ENCODE measurements at regions not wholly inside any gene's neighbourhood (a gene's known extent, or its start where the extent isn't known, plus 50 kb on each side); places are given as distances from the start of the nearest gene placed in this dataset.
"Not testable (repeated sequence)": the region's sequence is repeated elsewhere in the genome, so short reads cannot be mapped to it uniquely, and the experiment has no call there.

DNA sequence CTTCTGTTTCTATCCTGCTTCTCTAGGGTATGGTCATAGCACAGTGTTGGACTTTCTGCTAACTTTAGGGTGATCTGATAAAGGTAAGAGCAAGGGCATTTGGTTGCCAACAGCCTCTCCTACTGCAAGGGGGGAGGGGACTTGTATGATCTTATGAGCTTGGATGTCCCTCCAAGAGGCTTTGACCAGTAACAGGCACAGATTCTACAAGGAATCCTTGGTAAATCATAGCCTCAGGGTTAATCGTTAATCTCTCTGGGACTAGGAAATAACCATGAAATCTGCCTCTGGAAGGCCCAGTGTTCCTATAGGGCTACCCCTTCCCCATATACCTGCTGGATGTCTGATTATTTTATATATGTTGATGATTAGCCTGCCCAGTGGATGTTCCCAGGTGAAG is 134.8 kb upstream of the TNFSF4 start:
- Histone ChIP-seq H3K27me3 (no peaks in the 10 kb centered on the region), H3K27ac (no peak overlapping the region), H3K4me3 (no peak overlapping the region), H3K36me3 (no peaks in the 10 kb centered on the region), H3K9me3 (no peaks in the 10 kb centered on the region), H3K4me1 (no peaks in the 10 kb centered on the region)
- DNase-seq (ENCODE audit: low spot score in 2 of 2): no peak
- intact Hi-C loops (cut with DNase I; ENCODE audit: low total_unique reads): no loop called here
- TF ChIP-seq, protein P1, sequence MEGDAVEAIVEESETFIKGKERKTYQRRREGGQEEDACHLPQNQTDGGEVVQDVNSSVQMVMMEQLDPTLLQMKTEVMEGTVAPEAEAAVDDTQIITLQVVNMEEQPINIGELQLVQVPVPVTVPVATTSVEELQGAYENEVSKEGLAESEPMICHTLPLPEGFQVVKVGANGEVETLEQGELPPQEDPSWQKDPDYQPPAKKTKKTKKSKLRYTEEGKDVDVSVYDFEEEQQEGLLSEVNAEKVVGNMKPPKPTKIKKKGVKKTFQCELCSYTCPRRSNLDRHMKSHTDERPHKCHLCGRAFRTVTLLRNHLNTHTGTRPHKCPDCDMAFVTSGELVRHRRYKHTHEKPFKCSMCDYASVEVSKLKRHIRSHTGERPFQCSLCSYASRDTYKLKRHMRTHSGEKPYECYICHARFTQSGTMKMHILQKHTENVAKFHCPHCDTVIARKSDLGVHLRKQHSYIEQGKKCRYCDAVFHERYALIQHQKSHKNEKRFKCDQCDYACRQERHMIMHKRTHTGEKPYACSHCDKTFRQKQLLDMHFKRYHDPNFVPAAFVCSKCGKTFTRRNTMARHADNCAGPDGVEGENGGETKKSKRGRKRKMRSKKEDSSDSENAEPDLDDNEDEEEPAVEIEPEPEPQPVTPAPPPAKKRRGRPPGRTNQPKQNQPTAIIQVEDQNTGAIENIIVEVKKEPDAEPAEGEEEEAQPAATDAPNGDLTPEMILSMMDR (IDR thresholded peaks at IDR 0.05): no peak
- TF ChIP-seq POLR2AphosphoS5 (IDR thresholded peaks at IDR 0.05) (no peak), POLR2A (IDR thresholded peaks at IDR 0.05) (no peak)

GRCh38 chr1:173342736-173343135 is 134.4 kb upstream of the PRDX6 start:
- no peak overlapping the region for H3K4me3 ChIP-seq
- no peak for DNase-seq (ENCODE audit: low spot score in 2 of 2)
- intact Hi-C loops (cut with DNase I; ENCODE audit: low total_unique reads): no loop called here
- no peaks in the 10 kb centered on the region for H3K4me1 ChIP-seq
- no peak for TF ChIP-seq POLR2A (IDR thresholded peaks at IDR 0.05)
- TF ChIP-seq POLR2AphosphoS5 (IDR thresholded peaks at IDR 0.05): no peak
- TF ChIP-seq, protein P1 (IDR thresholded peaks at IDR 0.05): no peak
- H3K9me3 ChIP-seq: no peaks in the 10 kb centered on the region
- no peaks in the 10 kb centered on the region for H3K36me3 ChIP-seq
- H3K27me3 ChIP-seq: no peaks in the 10 kb centered on the region
- H3K27ac ChIP-seq: no peak overlapping the region

DNA sequence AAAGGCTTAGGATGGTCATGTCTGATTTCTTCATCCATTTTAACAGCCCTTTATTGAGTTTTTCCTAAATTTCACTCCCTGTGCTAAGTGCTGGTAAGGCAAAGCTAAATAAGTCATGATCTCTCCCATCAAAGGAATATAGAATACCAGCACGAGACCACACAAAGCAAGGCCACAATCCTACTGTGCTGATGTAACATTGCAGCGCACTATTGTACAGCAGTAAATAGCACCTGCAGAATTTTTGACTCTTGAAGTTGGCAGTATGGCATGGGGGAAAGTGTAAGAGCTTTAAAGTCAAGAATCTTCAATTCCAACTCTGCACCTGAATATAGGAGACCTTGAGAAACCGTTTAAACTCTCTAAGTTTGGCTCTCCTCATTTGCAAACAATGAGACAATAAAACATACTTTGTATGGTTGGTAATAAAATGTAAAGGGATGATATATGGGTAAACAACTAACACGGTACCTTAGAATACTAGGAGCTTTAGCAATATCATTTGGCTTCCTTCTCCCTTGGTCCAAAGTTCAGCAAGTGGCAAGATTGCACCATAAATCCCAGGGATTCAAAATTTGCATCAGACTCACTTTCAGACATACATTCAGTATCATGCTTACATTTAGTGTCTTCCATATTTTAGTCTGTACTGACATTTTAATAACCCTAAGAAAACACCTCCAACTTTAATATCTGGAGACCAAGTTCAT is 132.9 kb upstream of the PRDX6 start:
- no peaks in the 10 kb centered on the region for H3K27me3 ChIP-seq
- intact Hi-C loops (cut with DNase I; ENCODE audit: low total_unique reads): no loop called here
- no peak for TF ChIP-seq POLR2A (IDR thresholded peaks at IDR 0.05)
- TF ChIP-seq POLR2AphosphoS5 (IDR thresholded peaks at IDR 0.05): no peak
- TF ChIP-seq, protein P1 (IDR thresholded peaks at IDR 0.05): no peak
- H3K4me1 ChIP-seq: no peaks in the 10 kb centered on the region
- H3K36me3 ChIP-seq: no peaks in the 10 kb centered on the region
- H3K4me3 ChIP-seq: no peak overlapping the region
- H3K9me3 ChIP-seq: no peaks in the 10 kb centered on the region
- no peak for DNase-seq (ENCODE audit: low spot score in 2 of 2)
- H3K27ac ChIP-seq: no peak overlapping the region

- H3K4me3 ChIP-seq: no peak overlapping the region
- no peaks in the 10 kb centered on the region for H3K4me1 ChIP-seq
- intact Hi-C loops (cut with DNase I; ENCODE audit: low total_unique reads): no loop called here
- peaks cover 0 to under 1% of the 10 kb centered on the region in 2 donors for H3K9me3 ChIP-seq
- H3K36me3 ChIP-seq: no peaks in the 10 kb centered on the region
- no peak for DNase-seq (ENCODE audit: low spot score in 2 of 2)
- no peak overlapping the region for H3K27ac ChIP-seq
- TF ChIP-seq POLR2AphosphoS5 (IDR thresholded peaks at IDR 0.05) (no peak), POLR2A (IDR thresholded peaks at IDR 0.05) (no peak)
- TF ChIP-seq, protein P1 (IDR thresholded peaks at IDR 0.05): no peak
- H3K27me3 ChIP-seq: no peaks in the 10 kb centered on the region
These were observed 129.8 kb upstream of the PRDX6 start for GRCh38 chr1:173347282-173347818.

GRCh38 chr1:173352635-173353034 is 124.5 kb upstream of the PRDX6 start:
- H3K27ac ChIP-seq; intact Hi-C loops (cut with DNase I; ENCODE audit: low total_unique reads); H3K4me1 ChIP-seq: not testable (repeated sequence)

More at GRCh38 chr1:173352635-173353034, 124.5 kb upstream of the PRDX6 start:
- not testable (repeated sequence) for H3K4me3 ChIP-seq; H3K27me3 ChIP-seq; H3K36me3 ChIP-seq; H3K9me3 ChIP-seq; DNase-seq (ENCODE audit: low spot score in 2 of 2)
